ENCODE measurements at regions not wholly inside any gene's neighbourhood (a gene's known extent, or its start where the extent isn't known, plus 50 kb on each side); places are given as distances from the start of the nearest gene placed in this dataset.

DNA sequence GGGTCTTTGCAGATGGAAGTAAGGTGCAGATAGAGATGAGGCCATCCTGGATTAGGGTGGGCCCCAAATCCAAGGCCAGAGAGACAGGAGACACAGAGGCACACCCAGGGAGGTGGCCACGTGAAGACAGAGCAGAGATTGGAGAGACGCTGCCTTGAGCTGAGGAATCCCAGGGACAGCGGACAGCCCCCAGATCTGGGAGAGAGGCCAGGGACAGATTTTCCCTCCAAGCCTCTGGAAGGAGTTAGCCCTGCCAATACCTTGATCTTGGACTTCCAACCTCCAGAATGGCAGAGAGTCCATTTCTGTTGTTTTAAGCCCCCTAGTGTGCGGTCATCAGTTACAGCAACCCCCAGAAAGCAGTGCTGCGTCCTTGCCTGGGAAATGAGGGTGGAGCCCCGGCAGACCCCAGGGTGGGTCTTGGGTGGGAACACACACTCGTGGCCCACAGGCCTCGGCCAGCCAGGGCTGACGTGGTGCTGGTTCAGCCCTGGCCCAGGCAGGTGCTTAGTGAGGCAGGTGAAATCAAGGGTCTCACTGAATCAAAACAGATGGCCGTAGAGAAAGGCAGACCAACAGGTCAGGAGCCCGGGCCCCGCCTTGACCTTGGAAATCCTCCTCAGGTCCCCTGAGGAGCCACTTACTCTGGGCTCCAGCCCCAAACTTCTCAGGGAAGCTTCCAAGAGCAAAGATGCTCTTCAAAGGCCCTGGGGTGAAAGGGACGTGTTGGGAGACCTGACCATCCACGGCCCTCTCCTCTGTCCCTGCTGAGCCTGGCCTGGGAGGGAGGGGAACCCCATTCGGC is 169.3 kb downstream of the RBFOX3 start:
- DNase-seq = no peak

DNA sequence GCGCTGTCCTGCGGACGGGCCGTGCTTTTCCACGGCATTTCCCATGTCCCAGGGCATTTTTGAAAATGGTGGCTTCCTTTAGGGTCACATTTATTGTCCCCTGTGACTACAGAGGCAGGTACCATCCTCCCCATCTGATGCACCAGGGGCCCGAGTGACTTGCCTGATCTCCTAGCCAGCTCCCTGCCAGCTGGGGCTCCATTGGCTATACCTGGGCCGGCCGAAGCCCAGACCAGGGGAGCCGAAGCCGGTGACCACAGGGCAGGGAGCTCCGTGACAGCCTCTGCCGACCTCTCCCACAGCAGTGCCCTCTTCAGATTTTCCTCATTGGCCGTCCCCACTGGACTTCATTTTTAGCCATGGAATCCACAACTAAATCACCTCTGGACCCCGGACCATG is 170.6 kb downstream of the RBFOX3 start:
- DNase-seq = no peak

DNA sequence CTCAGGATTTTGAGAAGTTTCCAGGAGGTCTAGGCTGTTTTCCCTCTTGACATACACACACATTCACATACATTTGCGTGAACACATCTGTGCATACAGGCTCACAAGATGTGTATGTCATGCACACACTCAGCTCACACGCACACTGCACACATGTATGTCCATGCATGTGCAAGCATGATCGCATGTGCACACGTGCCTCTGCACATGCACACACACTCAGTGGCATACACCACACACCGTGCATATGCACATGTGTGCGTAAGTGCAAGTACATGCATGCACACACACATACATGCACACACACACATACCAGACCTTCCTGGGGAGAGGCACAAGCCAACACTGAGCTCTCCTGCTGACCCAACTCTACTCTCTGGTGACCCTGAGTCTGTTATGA is 171.4 kb downstream of the RBFOX3 start:
- DNase-seq = no peak

DNA sequence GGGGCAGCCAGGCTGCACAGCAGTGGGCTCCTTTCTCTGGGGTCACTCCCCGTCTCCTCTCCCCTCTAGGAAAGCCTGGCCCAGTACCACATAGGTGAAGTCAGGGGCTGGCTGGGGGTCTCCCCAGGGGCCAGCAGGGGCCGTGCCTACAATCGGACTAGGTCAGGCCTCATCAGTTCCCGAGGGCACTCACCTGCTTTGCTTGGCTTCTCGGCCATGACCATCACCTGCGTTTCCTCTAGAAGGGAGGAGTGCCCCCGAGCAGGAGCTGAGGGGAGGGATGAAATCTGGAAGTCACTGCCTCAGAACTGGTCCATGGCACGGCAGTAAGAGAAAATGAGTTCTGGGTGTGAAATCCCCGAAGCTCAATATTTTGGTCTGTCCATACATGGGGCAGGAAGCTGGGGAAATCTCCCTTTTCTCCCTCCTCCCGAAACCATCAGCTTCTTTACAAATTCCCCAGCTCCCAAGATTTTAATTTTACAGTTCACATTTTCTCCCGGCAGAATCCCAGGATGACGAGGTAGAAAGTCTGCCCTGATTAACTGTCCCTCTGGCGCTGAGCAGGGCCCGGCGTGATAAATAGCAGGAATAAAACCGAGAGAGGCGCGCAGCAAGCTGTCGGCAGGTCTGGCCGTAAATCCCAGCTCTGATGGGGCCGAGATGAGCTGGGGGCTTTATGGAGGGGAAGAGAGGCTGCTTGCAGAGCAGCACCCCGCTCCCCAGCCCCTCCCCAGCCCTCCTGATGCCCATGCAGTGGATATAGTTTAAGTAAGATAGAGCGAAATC is 172.1 kb downstream of the RBFOX3 start:
- no peak for DNase-seq

DNA sequence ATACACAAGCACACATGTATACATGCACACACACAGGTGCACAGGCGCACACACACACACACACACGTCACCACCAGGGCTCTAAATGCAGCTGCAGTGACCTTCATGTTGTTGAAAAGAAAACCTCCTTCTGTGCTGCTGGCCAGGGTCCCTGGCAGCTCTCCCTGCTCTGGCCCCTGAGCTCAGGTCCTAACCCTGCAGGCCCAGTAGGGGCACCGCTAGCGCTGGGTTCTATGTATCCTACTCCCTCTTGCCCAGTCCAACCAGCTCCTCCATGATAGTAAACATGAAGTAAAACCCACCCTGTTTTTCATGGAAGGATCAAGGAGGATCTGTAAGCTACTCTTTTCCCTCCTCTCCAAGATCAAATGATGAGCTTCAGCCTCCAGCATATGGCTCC is 172.8 kb downstream of the RBFOX3 start:
- DNase-seq = no peak

DNA sequence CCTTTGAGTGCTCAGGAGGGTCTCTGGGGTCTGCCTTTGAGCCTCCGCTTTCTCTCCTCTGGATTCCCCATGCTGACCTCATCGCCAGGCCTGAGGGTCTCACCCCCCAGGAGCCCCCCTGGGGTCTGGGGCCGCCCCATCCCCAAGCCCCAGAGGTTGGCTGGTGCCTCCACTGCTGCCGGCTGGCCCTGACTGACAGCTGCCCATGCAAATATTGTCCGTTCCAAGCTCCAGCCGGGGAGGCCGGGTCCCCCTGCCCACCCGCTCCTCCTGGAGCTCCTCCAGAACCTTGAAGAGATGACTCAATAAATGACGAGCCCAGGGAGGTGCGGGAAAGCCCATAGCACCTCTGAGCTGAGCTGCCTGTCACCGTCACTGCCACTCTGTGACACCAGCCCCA is 173.8 kb downstream of the RBFOX3 start:
- DNase-seq = no peak

DNA sequence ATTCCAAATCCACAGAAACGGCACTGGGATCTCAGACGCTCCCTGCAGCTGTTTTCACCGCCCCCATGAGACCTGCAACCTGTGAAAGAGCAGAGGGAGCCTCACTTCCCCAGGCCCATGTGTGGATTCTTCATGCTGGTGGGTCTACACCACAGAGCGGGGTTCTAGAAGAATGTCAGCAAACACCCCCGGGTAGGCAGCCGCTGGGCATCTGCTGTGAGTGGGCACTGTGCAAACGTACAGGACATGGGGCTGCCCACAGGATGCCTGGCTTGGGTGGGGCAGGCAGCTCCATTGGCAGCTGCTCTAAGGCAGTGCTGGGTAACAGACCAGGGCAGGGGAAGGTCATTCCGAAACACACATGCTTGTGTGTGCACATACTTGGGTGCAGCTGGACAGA is 174.9 kb downstream of the RBFOX3 start:
- DNase-seq = no peak

DNA sequence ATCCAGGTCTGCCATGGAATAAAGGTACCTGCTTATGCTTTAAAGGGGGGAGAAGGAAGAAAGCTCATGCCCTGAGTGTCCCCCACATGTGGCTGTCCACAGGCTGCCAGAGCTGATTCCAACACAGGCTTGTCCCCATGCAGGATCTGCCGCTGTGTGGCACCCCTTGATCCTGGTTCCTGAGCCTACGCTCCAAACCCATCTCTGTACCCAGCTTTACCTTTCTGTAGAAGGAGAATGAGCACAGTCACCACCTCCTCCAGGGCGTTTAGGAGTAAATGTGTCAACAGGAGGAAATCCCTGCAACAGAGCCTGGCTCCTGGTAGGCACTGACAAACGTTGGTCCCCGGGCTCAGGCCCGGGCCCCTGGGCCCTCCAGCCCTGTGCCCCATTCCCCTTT is 175.6 kb downstream of the RBFOX3 start:
- DNase-seq = no peak

DNA sequence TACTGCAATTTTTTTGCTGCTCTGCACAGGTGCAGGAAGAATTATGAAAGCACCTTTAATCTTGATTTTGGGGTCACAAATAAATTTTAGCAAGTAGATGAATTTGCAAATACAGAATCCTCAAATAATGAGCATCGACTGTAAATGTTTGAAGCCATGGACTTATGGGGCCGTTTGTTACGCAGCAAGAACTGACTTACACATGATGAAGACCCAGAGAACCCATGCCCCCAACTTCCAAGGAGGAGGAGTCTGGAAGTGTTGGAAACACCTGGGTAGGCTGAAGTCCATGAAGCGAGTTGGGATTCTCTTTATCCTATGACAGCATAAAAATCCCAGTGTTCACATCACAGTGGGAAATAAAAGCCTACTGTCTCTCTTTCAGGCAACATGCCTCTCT is 176.6 kb downstream of the RBFOX3 start:
- DNase-seq = no peak

DNA sequence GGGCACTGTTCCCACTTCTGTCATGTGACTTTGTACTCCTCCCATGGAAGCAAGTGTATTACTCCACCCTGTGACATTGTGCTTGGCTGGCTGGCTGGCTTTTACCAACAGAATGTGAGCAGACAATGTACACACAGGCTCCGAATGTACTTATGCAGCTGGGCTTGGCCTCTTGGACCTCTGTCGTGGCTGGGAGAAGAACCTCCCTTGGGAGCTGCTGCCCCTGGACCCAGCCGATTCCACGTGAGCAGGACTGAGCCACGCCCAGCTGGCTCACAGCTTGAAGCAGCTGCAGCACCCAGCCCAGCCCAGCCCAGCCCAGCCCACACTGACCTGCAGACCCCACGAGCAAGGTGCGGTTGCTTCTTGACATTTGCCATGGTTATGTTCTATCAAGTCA is 177.5 kb downstream of the RBFOX3 start:
- DNase-seq = no peak

DNA sequence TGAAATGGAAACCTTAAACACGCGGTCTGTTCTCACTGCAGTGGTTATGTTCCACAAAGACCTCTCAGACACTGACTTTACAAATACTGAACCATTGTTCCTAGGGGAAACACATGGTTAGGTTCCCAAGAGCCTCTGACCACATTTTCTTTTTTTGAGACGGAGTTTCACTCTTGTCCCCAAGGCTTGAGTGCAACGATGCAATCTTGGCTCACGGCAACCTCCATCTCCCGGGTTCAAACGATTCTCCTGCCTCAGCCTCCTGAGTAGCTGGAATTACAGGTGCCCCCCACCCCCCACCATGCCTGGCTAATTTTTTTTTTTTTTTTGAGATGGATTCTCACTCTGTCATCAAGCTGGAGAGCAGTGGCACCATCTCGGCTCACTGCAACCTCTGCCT is 179.7 kb downstream of the RBFOX3 start:
- no peak for DNase-seq

DNA sequence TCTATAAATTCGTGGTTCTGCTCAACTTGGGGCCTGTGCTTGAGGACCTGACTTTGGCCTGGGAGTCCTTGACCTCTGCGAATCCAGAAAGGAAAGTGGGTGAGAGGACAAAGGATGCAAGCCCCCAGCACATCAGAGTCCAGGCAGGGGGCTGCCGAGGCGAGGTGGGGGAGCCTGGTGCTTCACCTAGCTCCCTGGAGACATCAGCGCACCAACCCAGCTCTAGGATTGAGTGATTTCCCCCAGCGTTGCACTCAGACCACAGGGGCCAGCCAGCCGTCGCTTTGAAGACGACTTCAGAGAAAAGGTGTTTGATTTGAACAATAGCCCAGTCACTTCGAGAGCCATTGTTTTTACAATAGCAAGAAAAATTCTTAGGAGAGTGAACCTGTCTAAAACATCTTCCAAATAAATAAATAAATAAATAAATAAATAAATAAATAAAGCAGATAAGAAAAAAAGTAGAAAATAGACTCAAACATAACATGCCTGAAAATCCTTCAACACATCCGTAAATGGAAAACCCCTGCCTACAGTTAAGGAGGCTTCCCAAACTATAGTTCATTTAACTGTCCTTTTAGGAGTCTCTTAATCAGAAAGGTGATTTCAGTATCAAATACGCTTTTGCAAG is 180.9 kb downstream of the RBFOX3 start:
- no peak for DNase-seq

DNA sequence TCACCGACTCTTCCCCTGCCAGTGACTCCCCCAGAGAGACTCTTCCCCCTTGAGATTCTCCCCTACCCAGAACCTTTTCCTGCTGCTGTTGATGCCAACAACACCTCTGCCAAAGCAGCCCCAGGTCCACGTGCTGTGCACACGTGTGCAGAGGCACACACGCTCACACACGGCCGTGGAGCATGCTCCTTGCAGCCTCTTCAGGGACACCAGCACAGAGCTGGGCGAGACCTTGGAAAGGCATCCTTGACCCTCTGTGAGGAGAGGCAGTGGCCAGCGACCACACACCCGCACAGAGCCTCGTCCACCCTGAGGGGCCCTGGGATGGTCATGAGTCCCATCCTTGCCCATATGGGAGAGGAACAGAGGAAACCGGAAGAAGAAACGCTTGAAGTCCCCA is 181.9 kb downstream of the RBFOX3 start:
- DNase-seq = no peak

DNA sequence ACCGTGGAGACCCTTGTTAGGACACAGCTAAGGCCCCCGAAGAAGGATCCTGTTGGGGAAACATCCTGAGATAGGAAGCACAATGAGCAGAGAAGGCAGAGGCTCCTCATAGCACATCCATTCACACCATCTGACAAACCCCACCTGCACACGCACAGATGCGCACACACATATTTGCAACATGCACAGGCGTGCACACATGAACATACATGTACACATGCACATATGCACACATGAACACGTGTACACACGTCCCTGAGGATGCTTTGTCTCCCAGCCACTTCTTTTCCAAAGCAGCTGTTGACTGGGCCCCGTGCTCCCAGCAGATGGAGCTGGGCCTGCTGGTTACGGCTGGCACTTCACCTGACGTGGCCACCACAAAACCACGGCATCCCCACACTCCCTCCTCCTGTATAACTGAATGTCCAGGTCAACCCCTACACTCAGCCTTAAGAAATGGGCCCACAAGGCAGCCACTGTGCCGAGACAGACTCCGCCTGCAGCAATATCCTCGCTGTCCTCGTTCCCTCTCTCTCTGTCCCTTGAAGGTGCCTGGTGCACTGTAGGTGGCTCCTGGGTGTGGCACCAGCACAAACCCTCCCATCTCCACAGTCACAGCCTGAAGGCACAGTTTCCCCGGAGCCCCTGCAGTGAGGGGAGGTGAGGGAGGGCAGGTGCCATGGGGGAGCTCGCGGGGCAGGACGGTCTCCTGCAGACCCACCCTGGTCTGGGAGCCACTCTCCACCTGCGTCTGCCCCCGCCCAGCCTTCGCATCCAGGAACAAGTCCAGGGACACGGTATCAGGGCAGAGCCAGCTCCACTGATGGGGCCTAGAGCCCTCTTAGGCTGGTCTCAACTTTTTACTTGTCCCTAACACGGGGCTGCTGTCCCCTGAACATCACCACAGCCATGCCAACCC is 183.0 kb downstream of the RBFOX3 start:
- DNase-seq = no peak

DNA sequence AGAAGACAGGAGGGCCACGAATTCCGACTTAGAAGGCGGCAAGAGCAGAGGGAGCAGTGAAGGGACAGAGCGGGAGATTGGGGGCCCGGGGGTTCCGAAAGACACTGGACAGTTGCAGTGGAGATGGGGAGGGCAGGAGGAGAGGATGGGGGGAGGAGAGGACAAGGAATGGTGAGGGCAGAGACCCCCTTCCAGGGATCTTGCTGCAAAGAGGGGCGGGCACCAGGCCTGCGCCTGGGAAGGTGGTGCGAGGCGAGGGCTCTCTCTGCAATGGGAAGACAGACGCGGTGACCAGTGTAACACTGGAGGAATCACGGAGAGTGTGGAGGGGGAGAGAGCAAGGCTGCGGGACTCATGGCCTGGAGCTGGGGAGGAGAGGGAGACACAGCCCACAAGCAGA is 185.2 kb downstream of the RBFOX3 start:
- DNase-seq = no peak

DNA sequence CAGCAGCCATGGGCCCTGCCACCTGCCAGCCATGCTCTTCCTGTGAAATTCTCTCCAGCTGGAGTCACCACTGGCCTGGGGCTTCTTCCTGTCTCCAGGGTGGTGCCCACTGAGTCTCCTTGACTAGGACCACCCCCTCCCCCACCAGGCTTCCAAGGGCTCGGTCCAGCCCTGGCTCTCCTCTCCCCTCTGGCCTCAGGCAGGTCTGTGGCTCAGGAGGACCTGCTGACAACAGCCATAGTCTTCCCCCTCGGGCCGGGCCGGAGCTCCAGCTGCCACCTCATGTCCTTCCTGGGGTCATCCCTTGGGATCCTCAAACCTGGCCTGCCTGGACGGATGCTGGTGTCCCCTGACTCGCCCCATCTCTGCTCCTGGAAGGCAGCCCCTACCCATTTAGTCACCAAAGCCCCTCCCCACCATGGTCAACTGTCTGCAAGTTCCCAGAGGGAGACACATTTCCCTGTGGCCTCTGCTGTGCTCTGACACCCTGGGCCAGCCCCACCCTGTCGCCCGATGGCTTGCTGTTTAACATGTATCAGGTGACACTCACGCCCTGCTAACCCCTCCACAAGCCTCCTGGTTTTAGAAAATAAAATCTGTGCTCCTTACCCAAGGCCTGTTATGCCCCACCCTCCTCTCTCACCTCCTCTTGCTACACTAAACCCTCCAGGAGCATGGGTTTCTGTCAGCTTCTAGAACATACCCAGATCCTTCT is 186.2 kb downstream of the RBFOX3 start:
- no peak for DNase-seq

DNA sequence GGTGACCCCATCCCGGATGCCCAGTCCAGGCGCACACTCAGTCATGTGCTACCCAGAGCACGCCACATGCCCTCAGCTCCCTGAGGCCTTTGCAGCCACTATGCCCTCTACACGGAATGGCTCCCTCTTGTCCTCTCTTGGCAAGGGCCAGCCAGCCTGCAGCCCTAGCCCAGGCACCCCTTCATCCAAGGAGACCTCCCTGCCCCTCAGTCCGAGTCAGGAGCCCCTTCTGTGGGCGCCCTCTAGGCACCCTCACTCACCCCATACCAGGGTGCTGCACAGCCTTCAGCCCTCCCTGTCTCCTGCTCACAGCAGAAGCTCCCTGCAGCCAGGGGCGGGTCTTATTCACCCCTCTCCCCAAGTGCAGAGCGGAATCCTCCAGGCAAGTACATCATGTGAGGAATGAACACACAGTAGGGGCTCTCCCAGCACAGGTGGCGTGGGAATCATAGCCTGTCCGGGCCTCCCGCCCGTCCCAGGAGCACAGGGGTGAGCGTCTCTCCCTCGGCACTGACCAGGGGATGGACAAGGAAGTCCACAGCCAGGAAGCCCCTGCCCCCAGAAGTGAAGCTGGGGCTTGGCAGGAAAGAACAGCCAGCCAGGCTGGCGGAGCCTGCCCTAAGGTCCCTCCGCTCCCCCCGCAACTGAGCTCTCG is 186.9 kb downstream of the RBFOX3 start:
- no peak for DNase-seq

DNA sequence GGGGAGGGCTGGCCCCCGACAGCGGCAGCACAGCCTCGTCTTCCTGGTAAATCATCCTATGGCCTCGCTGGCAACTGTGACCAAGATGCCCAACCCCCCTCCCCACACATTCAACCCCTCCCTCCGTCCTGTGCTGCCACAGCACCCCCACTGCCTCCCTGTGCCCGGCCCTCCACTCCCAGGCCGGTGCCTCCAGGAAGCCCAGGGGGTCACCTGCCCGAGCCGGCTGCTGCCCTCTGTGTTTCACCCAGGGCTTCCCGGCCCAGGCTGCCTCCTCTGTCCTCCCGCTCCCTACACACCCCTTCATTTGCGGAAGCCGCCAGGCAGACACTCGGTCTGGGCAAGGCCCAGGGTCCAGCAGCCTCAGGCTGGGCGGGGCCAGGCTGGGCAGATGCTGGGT is 188.6 kb downstream of the RBFOX3 start:
- DNase-seq = no peak

DNA sequence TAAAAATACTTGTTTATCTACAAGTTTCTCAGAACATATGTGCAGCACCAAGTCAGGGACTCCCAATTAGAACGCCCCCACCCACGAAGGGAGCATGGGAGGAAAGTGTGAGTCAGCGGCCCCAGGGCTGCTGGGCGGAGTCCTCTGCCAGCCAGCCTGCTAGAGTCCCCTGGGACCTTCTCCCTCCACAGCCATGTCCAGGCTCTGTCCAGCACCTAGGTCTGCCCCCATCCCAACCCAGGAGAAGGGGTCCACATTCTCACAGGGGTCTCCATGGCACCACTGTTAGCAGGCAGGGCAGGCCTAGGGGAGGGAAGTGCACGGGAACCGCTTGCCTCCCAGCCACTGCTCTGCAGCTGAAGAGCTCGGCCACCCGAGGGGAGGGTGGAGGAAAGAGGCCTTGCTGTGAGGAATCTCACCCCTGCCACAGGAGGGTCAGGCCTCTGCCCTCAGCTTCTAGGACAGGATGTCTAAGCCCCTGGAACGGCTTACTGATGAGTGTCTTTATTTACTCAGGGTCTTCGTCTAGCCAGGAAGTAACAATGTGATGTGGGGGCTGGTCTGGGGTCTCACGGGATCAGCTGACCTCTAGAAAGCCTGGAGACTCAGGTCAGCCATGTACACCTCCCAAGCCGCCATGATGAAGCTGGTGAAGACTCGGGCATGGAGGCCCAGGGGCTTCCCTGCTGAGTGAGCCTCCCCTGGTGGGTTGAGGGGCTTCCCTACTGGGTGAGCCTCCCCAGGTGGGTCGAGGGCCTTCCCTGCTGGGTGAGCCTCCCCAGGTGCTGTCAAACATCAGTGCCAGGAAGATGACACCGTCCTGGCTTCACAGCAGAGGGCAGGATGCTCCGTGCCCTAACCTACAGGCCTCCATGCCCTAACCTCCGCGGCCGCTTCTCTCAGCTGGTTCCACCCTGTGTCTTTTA is 190.3 kb downstream of the RBFOX3 start:
- no peak for DNase-seq

DNA sequence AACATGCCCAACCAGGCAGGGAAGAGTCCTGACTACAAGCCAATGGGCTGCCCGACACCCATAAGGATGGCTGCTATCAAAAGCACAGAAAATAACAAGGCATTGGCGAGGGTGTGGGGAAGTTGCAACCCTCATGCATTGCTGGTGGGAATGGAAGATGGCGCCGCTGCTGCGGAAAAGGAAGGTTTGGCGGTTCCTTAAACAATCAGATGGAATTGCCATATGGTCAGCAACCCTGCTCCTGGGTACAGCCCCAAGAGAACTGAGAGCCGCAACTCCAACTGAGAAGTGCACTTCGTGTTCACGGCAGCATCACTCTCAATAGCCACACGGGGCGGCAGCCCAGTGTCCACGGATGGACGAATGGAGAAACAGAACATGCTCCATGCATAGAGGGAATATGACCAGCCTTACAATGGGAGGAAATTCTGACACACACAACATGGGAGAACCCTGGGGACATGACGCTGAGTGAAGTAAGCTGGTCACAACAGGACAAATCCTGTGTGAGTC is 193.3 kb downstream of the RBFOX3 start:
- no peak for DNase-seq
